RPMI7951 (cell line): ENCODE measurements at regions not wholly inside any gene's neighbourhood (a gene's known extent, or its start where the extent isn't known, plus 50 kb on each side); places are given as distances from the start of the nearest gene placed in this dataset.
A peak's percentile ranks its signal among the peaks of the same experiment; 100 is the strongest.
"Not testable (repeated sequence)": the region's sequence is repeated elsewhere in the genome, so short reads cannot be mapped to it uniquely, and the experiment has no call there.

ENCODE experiments used
- DNase-seq: peaks from one replicate; pipeline ENCODE4 v3.0.0-alpha.2; 2012; ENCODE audit warnings: low read depth

DNA sequence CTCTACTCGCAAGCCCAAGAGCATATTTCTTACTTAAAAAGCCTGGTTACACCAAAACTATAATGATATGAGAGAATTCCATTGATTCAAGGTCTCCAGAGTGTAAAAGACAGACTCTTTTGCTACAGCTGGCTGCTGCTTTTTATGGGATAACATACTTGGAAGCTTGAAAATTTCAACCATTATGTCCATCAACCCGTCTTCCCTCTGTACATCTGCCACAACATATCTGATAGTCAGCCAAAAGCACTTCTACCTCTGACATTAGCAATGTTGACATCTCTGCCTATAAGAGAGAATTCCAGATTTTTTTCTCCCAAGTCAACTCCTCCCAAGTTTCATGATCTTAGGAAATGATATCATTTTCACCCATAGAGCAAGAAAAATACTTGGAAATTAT lies 54.4 kb upstream of the IQCM start:
- no peak for DNase-seq

DNA sequence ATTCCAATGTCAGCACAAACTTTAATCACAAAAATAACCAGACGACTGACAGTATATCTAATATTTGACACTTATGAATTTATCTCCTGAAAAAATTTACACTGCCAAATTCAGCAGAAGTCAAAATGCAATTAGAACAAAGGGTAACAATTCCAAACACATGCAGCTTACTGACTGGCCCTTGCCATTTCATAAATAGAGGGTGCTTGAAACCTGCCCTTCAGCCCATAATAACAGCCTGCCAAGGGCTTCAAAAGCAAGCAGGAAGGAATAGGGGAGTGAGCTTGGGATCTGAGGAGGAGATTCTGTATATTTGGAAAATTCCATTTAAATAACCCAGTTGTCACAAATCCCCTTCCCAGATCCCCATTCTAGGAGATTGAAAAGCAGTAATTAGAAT lies 66.1 kb upstream of the IQCM start:
- no peak for DNase-seq

DNA sequence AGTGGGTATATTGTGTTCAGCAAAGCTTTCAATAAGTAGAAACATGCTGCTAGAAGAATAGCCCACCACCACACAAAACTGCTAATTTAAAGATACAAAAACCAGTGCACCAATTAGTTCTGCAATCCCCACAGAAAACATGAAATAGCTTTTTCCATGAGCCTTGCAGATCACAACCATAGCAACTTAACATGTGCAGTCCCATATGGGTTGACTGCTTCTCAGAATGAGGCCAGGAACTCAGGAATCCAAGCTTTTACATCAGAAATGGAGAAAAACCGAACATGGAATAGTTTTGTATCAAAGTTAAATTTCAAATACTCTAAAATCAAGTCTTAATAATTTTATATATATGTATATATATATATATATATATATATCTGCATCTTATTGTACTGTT lies 66.6 kb upstream of the IQCM start:
- no peak for DNase-seq

- DNase-seq = no peak
These were observed 68.4 kb upstream of the IQCM start for GRCh38 chr4:149884046-149884445.

DNA sequence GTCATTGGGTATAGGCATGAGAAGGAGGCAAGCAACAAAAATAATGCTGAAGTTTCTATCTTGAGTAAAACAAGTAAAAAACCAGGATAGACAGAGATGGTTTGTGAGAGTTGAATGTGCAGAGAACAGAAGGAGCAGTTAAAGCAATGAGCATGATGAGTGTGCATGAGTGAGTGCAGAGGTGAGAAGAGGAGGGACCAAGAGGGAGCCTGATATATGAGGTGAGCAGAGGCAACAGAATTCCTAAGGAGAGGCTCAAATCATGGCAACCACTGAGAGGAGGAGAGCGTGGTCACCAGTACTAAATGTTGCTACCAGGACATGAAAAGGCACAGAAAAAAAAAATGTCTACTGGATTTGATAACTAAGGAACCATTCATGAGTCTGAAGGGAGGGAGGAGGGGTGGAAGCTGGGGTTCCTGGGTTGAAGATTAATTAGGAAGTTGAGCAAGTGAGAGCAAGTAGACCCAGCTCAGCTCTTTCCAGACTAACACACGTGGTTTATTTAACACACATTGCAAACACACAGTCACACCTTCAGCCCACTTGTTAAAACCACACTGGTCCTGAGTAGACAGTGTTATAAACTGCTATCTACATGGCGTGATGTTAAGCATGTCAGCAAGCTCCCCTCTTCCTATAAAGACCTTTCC lies 69.0 kb upstream of the IQCM start:
- DNase-seq = no peak

- DNase-seq = no peak
These were observed 70.3 kb upstream of the IQCM start for GRCh38 chr4:149885896-149886295.

DNA sequence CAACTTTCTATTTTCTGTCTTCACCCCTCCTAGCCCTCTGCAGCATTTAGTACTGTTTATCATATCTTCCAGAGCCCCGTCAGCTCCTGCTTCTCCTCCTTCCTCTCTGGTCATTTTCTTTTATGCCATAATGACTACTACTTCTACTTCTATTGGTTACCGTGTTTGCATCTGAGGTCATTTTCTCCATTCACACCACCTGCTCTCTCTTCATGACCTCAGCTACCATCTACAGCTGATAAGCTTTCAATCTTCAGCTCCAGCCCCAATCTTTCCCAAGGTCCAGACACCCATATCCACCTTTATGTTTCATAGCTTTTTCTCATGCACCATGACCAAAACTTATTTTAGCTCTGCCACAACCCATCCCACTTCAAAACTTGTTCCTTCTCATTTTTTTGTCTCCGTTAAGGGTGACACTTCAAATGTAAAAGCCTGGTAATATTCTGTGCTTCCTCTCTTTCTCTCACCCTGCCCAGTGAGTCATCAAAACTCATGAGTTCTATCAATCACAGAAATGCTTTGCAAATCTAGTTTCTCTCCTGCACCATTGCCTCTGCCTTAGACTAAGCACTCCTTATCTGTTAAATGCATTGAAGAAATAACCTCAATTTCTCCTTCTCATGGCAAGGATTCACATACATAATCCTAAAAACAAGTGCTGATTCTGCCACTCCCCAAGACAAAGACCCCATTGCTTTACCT lies 71.3 kb upstream of the IQCM start:
- DNase-seq = no peak

- no peak for DNase-seq
These were observed 74.3 kb upstream of the IQCM start for GRCh38 chr4:149889991-149890390.

GRCh38 chr4:149890531-149890930 lies 74.9 kb upstream of the IQCM start:
- no peak for DNase-seq

- no peak for DNase-seq
These were observed 75.8 kb upstream of the IQCM start for GRCh38 chr4:149891426-149891825.

DNA sequence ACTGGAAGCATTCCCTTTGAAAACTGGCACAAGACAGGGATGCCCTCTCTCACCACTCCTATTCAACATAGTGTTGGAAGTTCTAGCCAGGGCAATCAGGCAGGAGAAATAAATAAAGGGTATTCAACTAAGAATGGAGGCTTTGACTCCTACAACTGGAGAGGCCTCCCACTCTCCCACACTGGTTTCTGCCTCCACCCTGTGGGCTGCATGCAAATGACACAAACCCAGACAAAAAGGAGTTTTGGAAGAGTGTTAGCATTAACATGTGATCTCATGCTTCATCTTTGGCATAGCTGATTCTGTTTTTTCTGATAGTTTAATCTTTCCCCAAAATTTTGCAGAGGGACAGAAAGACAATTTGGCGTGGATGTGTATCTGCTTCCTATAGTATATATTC lies 80.8 kb upstream of the IQCM start:
- DNase-seq = peak; percentile 14

- peak; percentile 6 for DNase-seq
These were observed 82.1 kb upstream of the IQCM start for GRCh38 chr4:149897783-149898182.

DNA sequence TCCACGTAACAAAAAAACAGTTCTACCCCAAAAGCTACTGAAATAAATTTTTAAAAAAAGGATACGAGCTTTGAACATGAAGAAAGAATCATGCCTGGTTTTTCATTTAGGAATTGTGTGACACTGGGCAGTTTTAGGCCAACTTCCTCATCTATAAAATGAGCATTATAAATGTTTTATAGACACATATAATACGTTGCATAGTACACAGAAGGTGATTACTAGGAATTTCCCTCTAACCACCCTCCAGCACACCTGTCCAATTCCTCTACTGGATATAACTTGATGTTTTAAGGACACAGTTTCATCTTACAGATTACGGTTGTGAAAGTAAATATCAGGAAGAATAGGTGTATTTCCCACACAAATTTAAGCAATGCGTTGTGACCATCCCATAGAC lies 85.5 kb upstream of the IQCM start:
- DNase-seq = no peak

DNA sequence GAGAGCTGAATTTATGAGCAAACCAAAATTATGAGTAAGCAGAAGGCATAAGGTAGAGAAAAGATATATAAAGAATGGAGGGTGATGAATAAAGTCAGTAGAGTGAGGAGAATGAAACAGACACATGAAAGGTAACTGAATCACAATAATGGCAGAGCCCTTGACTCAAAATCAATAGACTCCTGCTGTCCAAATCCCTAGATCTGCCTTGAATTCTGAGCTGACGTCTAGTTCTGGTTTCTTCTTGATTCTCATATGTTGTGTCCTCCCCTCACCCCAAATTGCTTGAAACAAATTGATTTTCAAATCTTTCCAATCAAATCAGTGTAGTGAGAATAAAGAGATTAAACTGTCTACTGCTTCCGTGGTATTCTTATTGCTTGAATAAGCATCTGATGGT lies 86.6 kb upstream of the IQCM start:
- DNase-seq = no peak

DNA sequence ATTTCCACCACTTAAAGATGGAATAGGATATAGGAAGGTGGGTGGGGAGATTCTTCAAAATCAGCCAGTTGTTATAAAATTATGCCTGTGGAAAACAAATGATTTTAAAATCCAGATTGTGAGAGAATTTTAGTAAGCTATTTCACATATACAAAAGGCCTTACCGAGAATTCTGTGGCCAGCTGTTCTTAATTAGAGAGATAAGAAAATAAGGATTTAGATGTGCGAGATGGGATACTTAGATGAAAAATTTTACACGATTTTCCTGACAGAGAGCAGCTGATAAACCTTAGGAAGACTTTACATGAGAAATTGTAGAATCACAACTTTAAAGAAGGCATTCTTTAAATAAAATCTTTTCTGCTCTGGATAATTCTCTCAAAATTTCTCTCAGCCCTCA lies 94.5 kb upstream of the IQCM start:
- no peak for DNase-seq

DNA sequence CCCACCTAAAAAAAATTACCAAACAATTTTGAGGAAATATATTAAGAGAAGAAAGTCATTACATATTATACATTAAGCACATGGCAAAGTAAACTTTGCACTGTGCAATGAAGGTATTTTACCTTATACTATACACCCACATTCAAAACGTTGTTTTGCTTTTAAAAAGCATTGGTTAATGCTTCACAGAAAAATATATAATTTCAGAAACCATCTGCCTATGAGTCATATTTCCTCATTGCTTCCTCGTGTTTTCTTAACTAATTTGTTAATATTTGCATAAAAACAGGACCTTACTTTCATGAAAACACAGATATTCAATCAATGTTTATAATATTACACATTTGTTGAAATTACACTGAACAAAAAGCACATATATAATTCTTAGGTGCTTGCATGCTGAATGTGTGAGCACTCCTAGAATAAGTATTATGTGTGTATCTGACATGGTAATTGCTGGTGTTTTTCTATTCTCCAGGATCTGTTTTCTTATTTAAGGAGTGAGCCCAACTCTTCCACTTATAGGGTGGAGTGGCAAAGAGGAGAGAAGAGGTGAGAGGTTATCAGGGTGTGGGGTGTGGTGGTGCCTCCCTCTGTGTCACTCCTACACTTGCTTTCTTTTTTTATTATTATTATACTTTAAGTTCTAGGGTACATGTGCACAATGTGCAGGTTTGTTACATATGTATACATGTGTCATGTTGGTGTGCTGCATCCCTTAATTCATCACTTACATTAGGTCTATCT lies 95.1 kb upstream of the IQCM start:
- no peak for DNase-seq

DNA sequence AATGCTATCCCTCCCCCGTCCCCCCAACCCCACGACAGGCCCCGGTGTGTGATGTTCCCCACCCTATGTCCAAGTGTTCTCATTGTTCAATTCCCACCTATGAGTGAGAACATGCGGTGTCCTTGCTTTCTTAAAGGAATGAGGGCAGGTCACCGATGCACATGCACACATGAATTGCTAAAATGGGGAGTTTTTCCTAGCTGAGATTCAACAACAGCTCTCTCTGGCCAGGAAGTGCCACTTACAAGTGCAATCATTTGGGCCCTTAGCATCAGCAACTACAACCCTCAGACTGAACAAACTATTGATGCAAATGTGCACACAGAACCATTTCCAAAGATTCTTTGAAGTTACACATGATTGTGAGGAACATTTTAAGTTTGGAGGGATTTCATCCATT lies 95.7 kb upstream of the IQCM start:
- no peak for DNase-seq

DNA sequence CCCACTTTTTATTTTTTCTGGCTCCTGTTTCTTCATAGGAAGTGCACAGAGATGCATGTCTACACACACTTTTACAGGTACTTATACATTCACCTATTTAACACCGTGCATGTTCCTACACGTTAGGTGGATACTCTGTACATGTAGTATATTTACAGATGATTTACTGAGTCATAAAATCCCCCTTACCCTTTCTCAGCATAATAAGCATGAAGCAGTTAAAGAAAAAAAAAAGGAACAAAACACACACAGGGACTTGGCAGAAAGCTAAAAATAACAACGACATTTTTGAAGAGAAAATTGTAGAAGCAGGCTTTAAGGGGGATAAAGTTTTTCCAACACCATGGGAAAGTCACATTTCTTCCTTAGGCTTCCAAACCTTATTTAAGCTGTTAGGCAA lies 96.4 kb upstream of the IQCM start:
- DNase-seq = no peak

GRCh38 chr4:149914119-149915115 lies 98.8 kb upstream of the IQCM start:
- DNase-seq = peak; percentile 22

DNA sequence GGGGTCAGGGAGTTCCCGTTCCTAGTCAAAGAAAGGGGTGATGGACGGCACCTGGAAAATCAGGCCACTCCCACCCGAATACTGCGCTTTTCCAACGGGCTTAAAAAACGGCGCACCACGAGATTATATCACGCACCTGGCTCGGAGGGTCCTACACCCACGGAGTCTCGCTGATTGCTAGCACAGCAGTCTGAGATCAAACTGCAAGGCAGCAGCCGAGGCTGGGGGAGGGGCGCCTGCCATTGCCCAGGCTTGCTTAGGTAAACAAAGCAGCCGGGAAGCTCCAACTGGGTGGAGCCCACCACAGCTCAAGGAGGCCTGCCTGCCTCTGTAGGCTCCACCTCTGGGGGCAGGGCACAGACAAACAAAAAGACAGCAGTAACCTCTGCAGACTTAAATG lies 100.1 kb upstream of the IQCM start:
- not testable (repeated sequence) for DNase-seq

GRCh38 chr4:149923736-149924135 lies 108.1 kb upstream of the IQCM start:
- DNase-seq = no peak

- no peak for DNase-seq
These were observed 111.9 kb upstream of the IQCM start for GRCh38 chr4:149927514-149927913.
